ENCODE measurements at regions not wholly inside any gene's neighbourhood (a gene's known extent, or its start where the extent isn't known, plus 50 kb on each side); places are given as distances from the start of the nearest gene placed in this dataset.

GRCh38 chr14:85319101-85319500, 210.8 kb upstream of the FLRT2 start:
- TF ChIP-seq POLR2A (IDR thresholded peaks at IDR 0.05; ENCODE audit: low read depth, low read length) (no peak), POLR2AphosphoS5 (IDR thresholded peaks at IDR 0.05; ENCODE audit: low read depth, low read length) (no peak), TAF1 (IDR thresholded peaks at IDR 0.05; ENCODE audit: low read depth, low read length) (no peak), SPI1 (IDR thresholded peaks at IDR 0.05; ENCODE audit: low read depth, low read length) (no peak), PAX5 (IDR thresholded peaks at IDR 0.05; ENCODE audit: insufficient read depth, low read length, severe bottlenecking) (no peak), POU2F2 (IDR thresholded peaks at IDR 0.05; ENCODE audit: low read depth, low read length) (no peak)

Measured in GM12891 (cell line).